ENCODE measurements at regions not wholly inside any gene's neighbourhood (a gene's known extent, or its start where the extent isn't known, plus 50 kb on each side); places are given as distances from the start of the nearest gene placed in this dataset.
"Not testable (repeated sequence)": the region's sequence is repeated elsewhere in the genome, so short reads cannot be mapped to it uniquely, and the experiment has no call there.

GRCh38 chr4:111417521-111417920, 727.7 kb upstream of the FAM241A start:
- Histone ChIP-seq H3K9me3 (ENCODE audit: control insufficient read depth, low read depth, low read length) (no peaks in the 10 kb centered on the region), H3K4me1 (ENCODE audit: control insufficient read depth, low read depth, low read length) (no peaks in the 10 kb centered on the region), H3K4me3 (ENCODE audit: low read length) (no peak overlapping the region), H3K9ac (ENCODE audit: low read length) (no peak overlapping the region), H3K27ac (ENCODE audit: low read length) (no peak overlapping the region), H3K27me3 (ENCODE audit: control insufficient read depth, insufficient read depth, low read length) (no peaks in the 10 kb centered on the region), H3K36me3 (ENCODE audit: control insufficient read depth, low read depth, low read length) (no peaks in the 10 kb centered on the region)

GRCh38 chr4:111433441-111433840, 711.8 kb upstream of the FAM241A start:
- Histone ChIP-seq H3K27ac (ENCODE audit: low read length) (no peak overlapping the region), H3K36me3 (ENCODE audit: control insufficient read depth, low read depth, low read length) (no peaks in the 10 kb centered on the region), H3K9ac (ENCODE audit: low read length) (no peak overlapping the region), H3K9me3 (ENCODE audit: control insufficient read depth, low read depth, low read length) (no peaks in the 10 kb centered on the region), H3K4me3 (ENCODE audit: low read length) (no peak overlapping the region), H3K27me3 (ENCODE audit: control insufficient read depth, insufficient read depth, low read length) (no peaks in the 10 kb centered on the region), H3K4me1 (ENCODE audit: control insufficient read depth, low read depth, low read length) (no peaks in the 10 kb centered on the region)

- Histone ChIP-seq H3K36me3 (ENCODE audit: control insufficient read depth, low read depth, low read length) (no peaks in the 10 kb centered on the region), H3K27me3 (ENCODE audit: control insufficient read depth, insufficient read depth, low read length) (no peaks in the 10 kb centered on the region), H3K27ac (ENCODE audit: low read length) (no peak overlapping the region), H3K9me3 (ENCODE audit: control insufficient read depth, low read depth, low read length) (no peaks in the 10 kb centered on the region), H3K9ac (ENCODE audit: low read length) (no peak overlapping the region), H3K4me3 (ENCODE audit: low read length) (no peak overlapping the region), H3K4me1 (ENCODE audit: control insufficient read depth, low read depth, low read length) (no peaks in the 10 kb centered on the region)
Observed at GRCh38 chr4:111434586-111434985, 710.7 kb upstream of the FAM241A start.

GRCh38 chr4:111435986-111436744, 709.1 kb upstream of the FAM241A start:
- Histone ChIP-seq H3K27ac (ENCODE audit: low read length) (no peak overlapping the region), H3K27me3 (ENCODE audit: control insufficient read depth, insufficient read depth, low read length) (no peaks in the 10 kb centered on the region), H3K36me3 (ENCODE audit: control insufficient read depth, low read depth, low read length) (no peaks in the 10 kb centered on the region), H3K4me3 (ENCODE audit: low read length) (no peak overlapping the region), H3K9me3 (ENCODE audit: control insufficient read depth, low read depth, low read length) (no peaks in the 10 kb centered on the region), H3K4me1 (ENCODE audit: control insufficient read depth, low read depth, low read length) (no peaks in the 10 kb centered on the region), H3K9ac (ENCODE audit: low read length) (no peak overlapping the region)

- no peak overlapping the region for H3K9ac ChIP-seq (ENCODE audit: low read length)
- no peaks in the 10 kb centered on the region for H3K27me3 ChIP-seq (ENCODE audit: control insufficient read depth, insufficient read depth, low read length)
- no peak overlapping the region for H3K27ac ChIP-seq (ENCODE audit: low read length)
- H3K4me3 ChIP-seq (ENCODE audit: low read length): no peak overlapping the region
- H3K4me1 ChIP-seq (ENCODE audit: control insufficient read depth, low read depth, low read length): no peaks in the 10 kb centered on the region
- H3K9me3 ChIP-seq (ENCODE audit: control insufficient read depth, low read depth, low read length): no peaks in the 10 kb centered on the region
- H3K36me3 ChIP-seq (ENCODE audit: control insufficient read depth, low read depth, low read length): no peaks in the 10 kb centered on the region
Observed at GRCh38 chr4:111441687-111442086, 703.6 kb upstream of the FAM241A start.

GRCh38 chr4:111444836-111445235, 700.4 kb upstream of the FAM241A start:
- H3K27me3 ChIP-seq (ENCODE audit: control insufficient read depth, insufficient read depth, low read length); H3K36me3 ChIP-seq (ENCODE audit: control insufficient read depth, low read depth, low read length); H3K9ac ChIP-seq (ENCODE audit: low read length); H3K27ac ChIP-seq (ENCODE audit: low read length); H3K4me1 ChIP-seq (ENCODE audit: control insufficient read depth, low read depth, low read length); H3K9me3 ChIP-seq (ENCODE audit: control insufficient read depth, low read depth, low read length); H3K4me3 ChIP-seq (ENCODE audit: low read length): not testable (repeated sequence)

- H3K27me3 ChIP-seq (ENCODE audit: control insufficient read depth, insufficient read depth, low read length): no peaks in the 10 kb centered on the region
- no peaks in the 10 kb centered on the region for H3K4me1 ChIP-seq (ENCODE audit: control insufficient read depth, low read depth, low read length)
- H3K27ac ChIP-seq (ENCODE audit: low read length): no peak overlapping the region
- no peaks in the 10 kb centered on the region for H3K9me3 ChIP-seq (ENCODE audit: control insufficient read depth, low read depth, low read length)
- H3K4me3 ChIP-seq (ENCODE audit: low read length): no peak overlapping the region
- H3K9ac ChIP-seq (ENCODE audit: low read length): no peak overlapping the region
- H3K36me3 ChIP-seq (ENCODE audit: control insufficient read depth, low read depth, low read length): no peaks in the 10 kb centered on the region
Observed at GRCh38 chr4:111449657-111450056, 695.6 kb upstream of the FAM241A start.

- Histone ChIP-seq H3K27ac (ENCODE audit: low read length) (no peak overlapping the region), H3K36me3 (ENCODE audit: control insufficient read depth, low read depth, low read length) (no peaks in the 10 kb centered on the region), H3K9me3 (ENCODE audit: control insufficient read depth, low read depth, low read length) (no peaks in the 10 kb centered on the region), H3K4me3 (ENCODE audit: low read length) (no peak overlapping the region), H3K4me1 (ENCODE audit: control insufficient read depth, low read depth, low read length) (no peaks in the 10 kb centered on the region), H3K27me3 (ENCODE audit: control insufficient read depth, insufficient read depth, low read length) (no peaks in the 10 kb centered on the region), H3K9ac (ENCODE audit: low read length) (no peak overlapping the region)
Observed at GRCh38 chr4:111450867-111451266, 694.4 kb upstream of the FAM241A start.

GRCh38 chr4:111453216-111453615, 692.0 kb upstream of the FAM241A start:
- Histone ChIP-seq H3K4me1 (ENCODE audit: control insufficient read depth, low read depth, low read length) (no peaks in the 10 kb centered on the region), H3K9me3 (ENCODE audit: control insufficient read depth, low read depth, low read length) (no peaks in the 10 kb centered on the region), H3K27ac (ENCODE audit: low read length) (no peak overlapping the region), H3K36me3 (ENCODE audit: control insufficient read depth, low read depth, low read length) (no peaks in the 10 kb centered on the region), H3K9ac (ENCODE audit: low read length) (no peak overlapping the region), H3K27me3 (ENCODE audit: control insufficient read depth, insufficient read depth, low read length) (no peaks in the 10 kb centered on the region), H3K4me3 (ENCODE audit: low read length) (no peak overlapping the region)

- Histone ChIP-seq H3K4me3 (ENCODE audit: low read length) (no peak overlapping the region), H3K36me3 (ENCODE audit: control insufficient read depth, low read depth, low read length) (no peaks in the 10 kb centered on the region), H3K27me3 (ENCODE audit: control insufficient read depth, insufficient read depth, low read length) (no peaks in the 10 kb centered on the region), H3K27ac (ENCODE audit: low read length) (no peak overlapping the region), H3K9ac (ENCODE audit: low read length) (no peak overlapping the region), H3K4me1 (ENCODE audit: control insufficient read depth, low read depth, low read length) (no peaks in the 10 kb centered on the region), H3K9me3 (ENCODE audit: control insufficient read depth, low read depth, low read length) (no peaks in the 10 kb centered on the region)
Observed at GRCh38 chr4:111454961-111455360, 690.3 kb upstream of the FAM241A start.

- Histone ChIP-seq H3K4me3 (ENCODE audit: low read length) (no peak overlapping the region), H3K9me3 (ENCODE audit: control insufficient read depth, low read depth, low read length) (no peaks in the 10 kb centered on the region), H3K4me1 (ENCODE audit: control insufficient read depth, low read depth, low read length) (no peaks in the 10 kb centered on the region), H3K27ac (ENCODE audit: low read length) (no peak overlapping the region), H3K9ac (ENCODE audit: low read length) (no peak overlapping the region), H3K27me3 (ENCODE audit: control insufficient read depth, insufficient read depth, low read length) (no peaks in the 10 kb centered on the region), H3K36me3 (ENCODE audit: control insufficient read depth, low read depth, low read length) (no peaks in the 10 kb centered on the region)
Observed at GRCh38 chr4:111464251-111465045, 680.8 kb upstream of the FAM241A start.
